ENCODE measurements at regions not wholly inside any gene's neighbourhood (a gene's known extent, or its start where the extent isn't known, plus 50 kb on each side); places are given as distances from the start of the nearest gene placed in this dataset.

DNA sequence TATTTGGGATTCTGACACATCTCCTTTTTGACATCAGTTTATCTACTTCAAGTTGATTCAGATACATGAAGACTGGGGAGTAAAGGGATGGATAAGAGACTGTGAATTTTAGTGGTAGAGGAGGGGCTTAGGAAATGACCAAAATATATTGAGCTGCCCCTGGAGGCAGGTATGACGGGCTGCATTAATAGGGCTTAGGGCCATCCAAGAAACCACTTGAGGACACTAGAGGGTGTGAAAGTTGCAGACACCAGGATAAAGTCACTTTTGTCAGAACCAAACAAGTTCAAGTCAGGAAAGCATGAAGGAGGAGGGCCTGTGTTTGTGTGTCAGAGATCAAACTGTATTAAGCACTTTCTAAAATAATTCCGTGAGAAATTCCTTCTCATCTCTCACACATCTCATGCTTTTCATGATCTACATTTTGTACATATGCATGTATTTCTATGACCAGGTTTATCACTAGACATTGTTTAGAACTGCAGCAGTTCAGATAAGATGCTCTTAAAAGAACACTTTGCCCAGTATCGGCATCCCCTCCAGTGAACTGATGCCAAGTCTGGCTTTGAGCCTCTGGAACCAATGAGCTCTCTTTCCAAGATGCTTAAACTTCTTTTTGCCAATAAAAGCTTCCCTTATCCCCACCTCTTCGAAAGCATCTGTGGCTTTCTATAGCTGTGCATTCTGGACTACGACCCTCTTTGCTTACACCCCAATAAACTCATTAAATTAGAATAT is 136.9 kb downstream of the SLC38A1 start:
- Histone ChIP-seq H3K4me1 (ENCODE audit: control insufficient read depth in 3 of 3, insufficient read depth in 2 of 3, low read depth in 1 of 3, low read length in 2 of 3) (no peaks in the 10 kb centered on the region), H3K27me3 (ENCODE audit: control insufficient read depth in 3 of 3, insufficient read depth in 3 of 3, low read length in 3 of 3) (no peaks in the 10 kb centered on the region), H3K27ac (ENCODE audit: low read depth in 1 of 3, low read length in 2 of 3) (no peak overlapping the region), H3K9me3 (ENCODE audit: control insufficient read depth in 2 of 2, insufficient read depth in 1 of 2, low read depth in 1 of 2, low read length in 1 of 2) (no peaks in the 10 kb centered on the region), H3K36me3 (ENCODE audit: control insufficient read depth in 3 of 3, insufficient read depth in 2 of 3, low read depth in 1 of 3, low read length in 3 of 3) (no peaks in the 10 kb centered on the region), H3K4me3 (ENCODE audit: low read depth in 1 of 3, low read length in 3 of 3) (no peak overlapping the region)
- WGBS, 3 donors: 27 to 61% (median 42%) methylated on average over 5 of the region's 5 CpGs
- FAIRE-seq (no peak), DNase-seq (no peak)

DNA sequence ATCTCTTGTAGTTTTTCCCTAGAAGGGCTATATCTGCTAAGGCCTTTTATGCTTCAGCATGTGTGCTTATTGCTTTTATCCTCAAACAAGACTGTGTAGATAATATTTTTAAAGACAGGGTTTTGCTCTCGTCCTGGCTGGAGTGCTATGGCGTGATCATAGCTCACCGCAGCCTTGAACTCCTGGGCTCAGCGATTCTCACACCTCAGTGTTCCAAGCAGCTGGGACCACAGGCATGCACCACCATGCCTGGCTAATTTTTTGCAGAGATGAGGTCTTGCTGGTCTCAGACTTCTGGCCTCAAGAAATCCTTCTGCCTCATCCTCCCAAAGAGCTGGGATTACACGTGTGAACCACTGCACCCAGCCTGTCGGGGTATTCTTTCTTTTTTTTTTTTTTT is 137.3 kb upstream of the SCAF11 start:
- 82 to 86% (median 85%) methylated on average over 6 of the region's 6 CpGs for WGBS, 3 donors
- Histone ChIP-seq H3K4me3 (ENCODE audit: low read depth in 1 of 3, low read length in 3 of 3) (no peak overlapping the region), H3K27me3 (ENCODE audit: control insufficient read depth in 3 of 3, insufficient read depth in 3 of 3, low read length in 3 of 3) (no peaks in the 10 kb centered on the region), H3K9me3 (ENCODE audit: control insufficient read depth in 2 of 2, insufficient read depth in 1 of 2, low read depth in 1 of 2, low read length in 1 of 2) (no peaks in the 10 kb centered on the region), H3K27ac (ENCODE audit: low read depth in 1 of 3, low read length in 2 of 3) (no peak overlapping the region), H3K4me1 (ENCODE audit: control insufficient read depth in 3 of 3, insufficient read depth in 2 of 3, low read depth in 1 of 3, low read length in 2 of 3) (peaks cover 0 to 11% (median 0%) of the 10 kb centered on the region in 3 donors), H3K36me3 (ENCODE audit: control insufficient read depth in 3 of 3, insufficient read depth in 2 of 3, low read depth in 1 of 3, low read length in 3 of 3) (no peaks in the 10 kb centered on the region)
- DNase-seq: no peak
- FAIRE-seq: no peak

DNA sequence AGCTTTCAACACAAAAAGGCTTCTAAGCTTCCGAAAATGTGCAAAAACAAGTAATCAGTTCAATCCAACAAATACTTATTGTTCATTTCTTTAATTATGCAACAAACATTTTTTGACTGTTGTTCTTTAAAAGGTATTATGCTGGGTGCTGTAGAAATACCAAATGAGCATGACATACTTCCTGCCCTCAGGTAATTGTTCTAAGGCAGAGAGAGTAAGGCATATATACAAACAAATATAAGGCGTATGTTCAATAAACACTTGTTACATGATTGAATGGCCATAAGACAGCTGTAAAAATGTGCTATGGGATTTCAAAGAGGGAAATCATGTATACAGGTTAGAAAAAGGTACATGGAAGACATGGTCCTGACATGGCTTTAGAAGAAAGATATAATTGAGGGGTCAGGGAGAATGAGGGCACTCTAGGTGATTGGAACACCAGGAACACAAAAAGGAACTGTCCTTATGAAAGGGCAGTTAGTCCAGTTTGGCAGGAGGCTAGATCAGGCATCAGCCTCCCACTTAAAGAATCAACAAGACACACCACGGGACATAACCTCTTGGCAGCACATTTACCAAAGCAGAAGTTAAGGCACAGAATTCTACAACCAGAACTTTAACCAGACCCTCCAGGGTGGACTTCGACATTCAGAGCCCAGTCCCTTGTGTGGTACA is 135.8 kb upstream of the SCAF11 start:
- Histone ChIP-seq H3K27ac (ENCODE audit: low read depth in 1 of 3, low read length in 2 of 3) (no peak overlapping the region), H3K4me1 (ENCODE audit: control insufficient read depth in 3 of 3, insufficient read depth in 2 of 3, low read depth in 1 of 3, low read length in 2 of 3) (peaks cover 0 to 11% (median 0%) of the 10 kb centered on the region in 3 donors), H3K4me3 (ENCODE audit: low read depth in 1 of 3, low read length in 3 of 3) (no peak overlapping the region), H3K27me3 (ENCODE audit: control insufficient read depth in 3 of 3, insufficient read depth in 3 of 3, low read length in 3 of 3) (no peaks in the 10 kb centered on the region), H3K9me3 (ENCODE audit: control insufficient read depth in 2 of 2, insufficient read depth in 1 of 2, low read depth in 1 of 2, low read length in 1 of 2) (no peaks in the 10 kb centered on the region), H3K36me3 (ENCODE audit: control insufficient read depth in 3 of 3, insufficient read depth in 2 of 3, low read depth in 1 of 3, low read length in 3 of 3) (no peaks in the 10 kb centered on the region)
- 81 to 84% (median 82%) methylated on average over 4 of the region's 4 CpGs for WGBS, 3 donors
- FAIRE-seq: no peak
- no peak for DNase-seq

DNA sequence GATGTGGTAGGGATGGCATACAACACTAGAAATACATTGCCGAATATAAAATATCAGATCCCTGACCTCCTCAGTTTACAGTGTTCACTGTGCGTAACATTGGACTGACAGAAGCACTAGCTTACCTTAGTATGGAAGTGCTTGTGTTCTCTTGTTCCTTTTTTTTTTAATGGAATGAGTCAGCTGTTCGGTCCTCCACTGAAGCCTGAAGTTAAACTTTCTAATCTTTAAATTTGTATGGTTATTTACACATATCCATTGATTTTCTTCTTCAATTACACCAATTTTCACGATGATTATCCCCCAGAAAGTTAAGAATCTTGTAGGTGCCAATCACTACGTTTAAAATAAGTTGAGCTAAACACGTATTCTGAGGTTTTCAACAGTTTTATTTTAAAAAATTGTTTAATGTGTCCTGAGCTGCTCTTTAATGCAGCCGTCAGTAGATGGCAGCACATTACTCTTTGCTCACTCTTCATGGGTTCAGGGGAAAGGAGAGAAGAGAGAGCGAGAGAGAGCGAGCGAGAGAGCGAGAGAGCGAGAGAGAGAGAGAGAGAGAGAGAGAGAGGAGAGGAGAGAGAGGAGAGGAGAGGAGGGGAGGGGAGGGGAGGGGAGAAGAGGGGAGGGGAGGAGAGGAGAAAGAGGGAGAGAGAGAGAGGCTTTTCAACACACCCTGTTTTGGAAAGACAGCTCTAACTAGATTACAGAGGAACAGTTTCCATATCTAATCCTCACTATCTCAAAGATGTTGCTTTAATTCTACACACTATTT is 134.7 kb upstream of the SCAF11 start:
- Histone ChIP-seq H3K36me3 (ENCODE audit: control insufficient read depth in 3 of 3, insufficient read depth in 2 of 3, low read depth in 1 of 3, low read length in 3 of 3) (no peaks in the 10 kb centered on the region), H3K27me3 (ENCODE audit: control insufficient read depth in 3 of 3, insufficient read depth in 3 of 3, low read length in 3 of 3) (no peaks in the 10 kb centered on the region), H3K4me1 (ENCODE audit: control insufficient read depth in 3 of 3, insufficient read depth in 2 of 3, low read depth in 1 of 3, low read length in 2 of 3) (peaks cover 0 to 11% (median 0%) of the 10 kb centered on the region in 3 donors), H3K4me3 (ENCODE audit: low read depth in 1 of 3, low read length in 3 of 3) (no peak overlapping the region), H3K27ac (ENCODE audit: low read depth in 1 of 3, low read length in 2 of 3) (no peak overlapping the region), H3K9me3 (ENCODE audit: control insufficient read depth in 2 of 2, insufficient read depth in 1 of 2, low read depth in 1 of 2, low read length in 1 of 2) (no peaks in the 10 kb centered on the region)
- DNase-seq (peak; percentile 71 to 75), FAIRE-seq (no peak)
- WGBS, 3 donors: 11 to 21% (median 13%) methylated on average over 7 to 11 of the region's 12 CpGs

DNA sequence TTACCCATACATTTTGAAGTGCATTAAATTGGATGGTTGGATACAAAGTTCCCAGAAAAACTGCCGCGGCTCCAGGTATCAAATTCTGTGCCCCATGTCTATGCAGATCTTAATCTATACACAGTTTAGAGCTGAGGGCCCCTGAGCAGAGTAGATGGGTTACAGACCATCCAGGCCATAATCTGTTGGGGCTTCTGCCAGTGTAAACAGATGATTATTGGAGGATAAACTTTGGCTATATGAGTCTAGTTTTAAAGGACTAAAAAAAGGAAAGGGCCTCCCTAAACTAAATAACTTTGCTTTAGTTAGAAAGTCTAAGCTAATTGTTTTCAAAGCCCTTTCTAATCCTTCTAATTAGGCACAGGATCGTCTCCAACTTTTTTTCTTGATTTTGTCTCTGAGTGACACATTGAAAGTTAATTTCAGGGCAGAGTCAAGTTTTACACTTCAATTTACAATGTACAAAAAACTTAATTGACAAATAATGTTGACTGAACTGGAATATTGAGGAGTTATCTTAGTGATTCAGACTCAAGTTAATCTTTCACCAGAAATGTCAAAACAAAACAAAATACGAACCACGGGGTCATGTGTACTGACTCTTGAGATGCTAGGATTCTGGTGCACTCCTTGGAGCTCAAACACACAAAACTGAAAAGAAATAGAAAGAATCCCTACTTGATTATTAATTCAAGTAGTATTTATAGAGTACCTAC is 133.9 kb upstream of the SCAF11 start:
- WGBS, 3 donors: 13 to 39% (median 33%) methylated on average over 5 of the region's 5 CpGs
- no peak for FAIRE-seq
- Histone ChIP-seq H3K27me3 (ENCODE audit: control insufficient read depth in 3 of 3, insufficient read depth in 3 of 3, low read length in 3 of 3) (no peaks in the 10 kb centered on the region), H3K9me3 (ENCODE audit: control insufficient read depth in 2 of 2, insufficient read depth in 1 of 2, low read depth in 1 of 2, low read length in 1 of 2) (no peaks in the 10 kb centered on the region), H3K4me3 (ENCODE audit: low read depth in 1 of 3, low read length in 3 of 3) (no peak overlapping the region), H3K4me1 (ENCODE audit: control insufficient read depth in 3 of 3, insufficient read depth in 2 of 3, low read depth in 1 of 3, low read length in 2 of 3) (peaks cover 0 to 11% (median 0%) of the 10 kb centered on the region in 3 donors), H3K27ac (ENCODE audit: low read depth in 1 of 3, low read length in 2 of 3) (no peak overlapping the region), H3K36me3 (ENCODE audit: control insufficient read depth in 3 of 3, insufficient read depth in 2 of 3, low read depth in 1 of 3, low read length in 3 of 3) (no peaks in the 10 kb centered on the region)
- DNase-seq: peak in 1 of 2 donors; percentile 25

DNA sequence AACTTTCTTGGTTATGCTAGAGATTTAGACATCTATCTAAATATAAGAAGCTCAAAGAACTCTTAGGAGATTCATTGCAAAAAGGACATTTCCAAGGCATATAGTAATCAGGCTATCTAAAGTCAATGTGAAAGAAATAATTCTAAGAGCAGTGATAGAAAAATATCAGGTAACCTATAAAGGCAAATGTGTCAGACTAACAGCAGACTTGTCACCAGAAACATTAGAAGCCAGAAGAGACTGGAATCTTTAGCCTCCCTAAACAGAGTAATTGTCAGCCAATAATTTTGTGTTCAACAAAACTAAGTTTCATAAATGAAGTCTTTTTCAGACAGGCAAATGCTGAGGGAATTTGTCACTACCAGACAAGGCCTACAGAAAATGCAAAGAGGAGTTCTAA is 122.0 kb upstream of the SCAF11 start:
- H3K27ac ChIP-seq (ENCODE audit: low read depth in 1 of 3, low read length in 2 of 3): no peak overlapping the region
- no peak for FAIRE-seq
- no peak for DNase-seq
- H3K9me3 ChIP-seq (ENCODE audit: control insufficient read depth in 2 of 2, insufficient read depth in 1 of 2, low read depth in 1 of 2, low read length in 1 of 2): no peaks in the 10 kb centered on the region
- peaks cover 0 to 16% (median 0%) of the 10 kb centered on the region in 3 donors for H3K4me1 ChIP-seq (ENCODE audit: control insufficient read depth in 3 of 3, insufficient read depth in 2 of 3, low read depth in 1 of 3, low read length in 2 of 3)
- H3K27me3 ChIP-seq (ENCODE audit: control insufficient read depth in 3 of 3, insufficient read depth in 3 of 3, low read length in 3 of 3): no peaks in the 10 kb centered on the region
- H3K4me3 ChIP-seq (ENCODE audit: low read depth in 1 of 3, low read length in 3 of 3): no peak overlapping the region
- no peaks in the 10 kb centered on the region for H3K36me3 ChIP-seq (ENCODE audit: control insufficient read depth in 3 of 3, insufficient read depth in 2 of 3, low read depth in 1 of 3, low read length in 3 of 3)

DNA sequence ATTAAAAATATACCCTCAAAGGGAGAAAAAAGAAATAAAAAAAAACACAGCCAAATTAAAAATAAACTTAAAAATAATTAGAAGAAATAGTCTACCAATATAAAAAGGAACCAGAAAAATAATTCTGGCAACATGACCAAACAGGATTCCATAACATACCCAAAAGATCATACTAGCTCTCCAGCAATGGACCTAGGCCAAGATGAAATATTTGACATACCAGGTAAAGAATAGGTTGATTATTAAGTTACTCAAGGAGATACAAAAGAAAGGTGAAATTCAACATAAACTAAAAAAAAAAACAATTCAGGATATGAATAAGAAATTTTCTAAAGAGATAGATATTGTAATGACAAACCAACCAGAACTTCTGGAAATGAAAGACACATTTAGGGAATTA is 121.3 kb upstream of the SCAF11 start:
- DNase-seq (no peak), FAIRE-seq (peak; percentile 75)
- H3K4me3 ChIP-seq (ENCODE audit: low read depth in 1 of 3, low read length in 3 of 3): no peak overlapping the region
- peaks cover 0 to 16% (median 0%) of the 10 kb centered on the region in 3 donors for H3K4me1 ChIP-seq (ENCODE audit: control insufficient read depth in 3 of 3, insufficient read depth in 2 of 3, low read depth in 1 of 3, low read length in 2 of 3)
- H3K36me3 ChIP-seq (ENCODE audit: control insufficient read depth in 3 of 3, insufficient read depth in 2 of 3, low read depth in 1 of 3, low read length in 3 of 3): no peaks in the 10 kb centered on the region
- no peaks in the 10 kb centered on the region for H3K27me3 ChIP-seq (ENCODE audit: control insufficient read depth in 3 of 3, insufficient read depth in 3 of 3, low read length in 3 of 3)
- H3K27ac ChIP-seq (ENCODE audit: low read depth in 1 of 3, low read length in 2 of 3): no peak overlapping the region
- H3K9me3 ChIP-seq (ENCODE audit: control insufficient read depth in 2 of 2, insufficient read depth in 1 of 2, low read depth in 1 of 2, low read length in 1 of 2): no peaks in the 10 kb centered on the region

Measured in small intestine (tissue), 7 donors.